Fibroblast of the aortic adventitia (primary cell): ENCODE measurements at regions not wholly inside any gene's neighbourhood (a gene's known extent, or its start where the extent isn't known, plus 50 kb on each side); places are given as distances from the start of the nearest gene placed in this dataset.

Experiments used
- DNase-seq: peaks from one replicate; pipeline ENCODE4 v3.0.0-alpha.2; 2010; ENCODE audit warnings: low read depth
- H3K4me3 ChIP-seq: 2 replicates; pipeline ENCODE4 v1.5.1; 2011; ENCODE audit warnings: low read depth, mild to moderate bottlenecking, control low read depth, low read length, moderate library complexity
- TF ChIP-seq, protein P1 (sequence below): IDR thresholded peaks from 2 replicates; pipeline ENCODE4 v1.5.1; 2011; ENCODE audit warnings: mild to moderate bottlenecking, low read length, control low read depth, inconsistent platforms; ENCODE audit not compliant: insufficient read depth

DNA sequence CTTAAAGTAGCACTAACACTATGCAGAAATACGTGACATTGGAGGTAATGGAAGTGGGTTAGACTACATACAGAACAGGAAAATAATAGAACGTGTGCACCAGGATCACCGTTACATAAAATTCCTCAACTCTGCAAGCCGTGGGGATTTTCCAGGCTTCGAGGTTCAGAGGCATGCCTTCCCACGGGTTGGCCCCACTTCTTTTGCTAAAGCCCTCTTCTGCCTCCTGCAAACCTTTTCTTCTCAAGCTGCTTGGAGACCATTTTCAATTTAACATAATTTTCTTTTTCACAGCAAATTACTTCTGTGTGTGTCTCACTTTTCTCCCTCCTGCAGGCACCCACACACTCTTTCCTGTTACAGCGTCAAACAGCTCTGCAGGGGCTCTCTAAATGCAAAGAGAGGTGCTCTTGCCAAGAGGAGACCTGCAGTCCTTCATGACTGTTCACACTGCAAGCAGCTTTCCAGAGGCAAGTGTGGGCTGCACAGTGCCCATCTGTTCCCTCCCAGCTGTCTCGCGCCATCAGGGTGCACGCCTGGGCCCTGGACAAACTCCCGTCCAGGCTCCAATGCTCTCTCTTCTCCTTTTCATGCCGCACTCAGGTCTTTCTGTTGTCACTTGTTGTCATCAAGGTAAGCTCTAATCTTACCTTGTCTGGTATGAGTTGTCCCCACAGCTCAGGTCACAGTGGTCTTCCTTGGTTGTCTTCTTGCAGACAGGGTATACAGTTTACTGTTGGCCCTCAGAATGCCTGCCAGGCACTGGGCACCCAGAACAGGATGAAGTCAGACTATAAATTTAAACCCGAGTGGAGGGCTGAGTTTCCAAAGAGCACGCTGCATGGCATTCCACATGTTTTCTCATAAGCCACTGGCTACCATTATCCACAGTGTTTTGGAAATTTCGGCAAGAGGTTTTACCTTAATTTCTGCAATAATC, 164.8 kb upstream of the GGTLC1 start:
- TF ChIP-seq, protein P1, sequence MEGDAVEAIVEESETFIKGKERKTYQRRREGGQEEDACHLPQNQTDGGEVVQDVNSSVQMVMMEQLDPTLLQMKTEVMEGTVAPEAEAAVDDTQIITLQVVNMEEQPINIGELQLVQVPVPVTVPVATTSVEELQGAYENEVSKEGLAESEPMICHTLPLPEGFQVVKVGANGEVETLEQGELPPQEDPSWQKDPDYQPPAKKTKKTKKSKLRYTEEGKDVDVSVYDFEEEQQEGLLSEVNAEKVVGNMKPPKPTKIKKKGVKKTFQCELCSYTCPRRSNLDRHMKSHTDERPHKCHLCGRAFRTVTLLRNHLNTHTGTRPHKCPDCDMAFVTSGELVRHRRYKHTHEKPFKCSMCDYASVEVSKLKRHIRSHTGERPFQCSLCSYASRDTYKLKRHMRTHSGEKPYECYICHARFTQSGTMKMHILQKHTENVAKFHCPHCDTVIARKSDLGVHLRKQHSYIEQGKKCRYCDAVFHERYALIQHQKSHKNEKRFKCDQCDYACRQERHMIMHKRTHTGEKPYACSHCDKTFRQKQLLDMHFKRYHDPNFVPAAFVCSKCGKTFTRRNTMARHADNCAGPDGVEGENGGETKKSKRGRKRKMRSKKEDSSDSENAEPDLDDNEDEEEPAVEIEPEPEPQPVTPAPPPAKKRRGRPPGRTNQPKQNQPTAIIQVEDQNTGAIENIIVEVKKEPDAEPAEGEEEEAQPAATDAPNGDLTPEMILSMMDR: no peak
- H3K4me3 ChIP-seq: no peak overlapping the region
- no peak for DNase-seq

DNA sequence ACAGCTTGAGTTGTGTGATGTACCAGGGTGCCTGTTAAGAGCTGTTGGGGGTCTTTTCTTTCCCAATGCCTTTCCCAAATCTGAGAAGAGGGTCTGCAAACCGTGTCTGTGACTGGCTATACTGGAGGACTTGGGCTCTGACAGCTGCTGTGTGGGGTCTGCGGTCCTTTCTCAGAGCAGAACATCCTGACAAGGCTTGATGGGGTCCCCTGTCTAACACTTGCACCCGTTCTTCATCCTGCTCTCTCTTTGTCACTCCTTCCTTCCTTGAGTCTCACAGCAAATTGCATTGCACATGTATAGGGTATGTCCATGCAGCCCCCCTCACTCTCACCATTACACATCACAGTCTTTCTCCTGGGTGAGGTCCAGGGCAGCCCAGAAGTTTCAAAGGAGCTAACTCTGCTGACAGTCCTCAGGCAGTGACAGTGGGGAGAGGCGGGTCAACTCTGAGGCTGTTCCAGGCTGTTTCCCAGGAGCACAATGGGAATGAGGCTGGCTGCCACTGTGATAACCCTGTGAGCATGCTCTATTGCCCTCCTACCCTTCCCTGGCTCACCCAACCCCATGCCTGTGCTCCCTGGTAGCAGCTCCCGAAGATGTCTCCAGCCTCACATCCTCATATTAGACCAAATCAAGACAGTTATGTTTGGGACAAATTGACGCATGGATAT, 163.2 kb upstream of the GGTLC1 start:
- DNase-seq: no peak
- no peak overlapping the region for H3K4me3 ChIP-seq
- TF ChIP-seq, protein P1: no peak

DNA sequence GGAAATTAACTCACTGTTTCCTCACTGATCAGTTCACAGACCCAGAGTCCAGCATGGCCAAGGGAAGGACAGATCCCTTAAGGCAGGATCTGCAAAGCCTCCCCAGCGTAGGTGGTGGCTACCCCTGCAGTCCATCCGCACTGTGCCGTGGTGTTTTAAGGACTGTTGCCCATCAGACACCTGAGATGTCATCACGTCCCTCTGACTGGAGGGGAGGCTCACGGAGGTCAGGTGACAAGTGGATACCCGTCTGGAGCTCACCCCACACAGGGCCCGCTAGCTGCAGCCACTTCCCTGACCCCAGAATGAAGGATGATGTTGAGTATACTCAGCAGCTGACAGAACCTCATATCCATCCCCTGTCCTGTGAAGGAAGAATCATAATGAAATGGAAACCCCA, 161.8 kb upstream of the GGTLC1 start:
- no peak overlapping the region for H3K4me3 ChIP-seq
- TF ChIP-seq, protein P1: no peak
- no peak for DNase-seq

DNA sequence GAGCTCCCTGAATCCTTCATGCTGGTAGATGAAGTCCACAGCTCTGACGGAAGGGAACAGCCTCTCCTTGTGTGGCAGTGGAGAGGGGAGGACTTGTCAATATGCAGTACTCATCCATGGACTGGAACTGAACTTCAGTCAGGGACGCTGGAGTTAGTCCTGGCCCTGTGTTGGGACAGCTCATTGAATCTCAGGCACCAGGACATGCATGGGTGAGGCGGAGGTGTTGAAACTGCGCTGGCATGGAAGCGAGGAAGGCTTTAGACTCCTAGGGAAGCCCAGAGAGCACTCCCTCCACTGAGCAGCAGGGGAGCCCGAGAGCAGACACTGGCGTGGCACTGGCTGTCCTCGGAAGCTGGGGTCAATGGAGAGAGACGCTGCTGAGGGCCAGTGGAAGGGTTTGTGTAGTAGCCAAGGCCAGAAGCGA, 161.3 kb upstream of the GGTLC1 start:
- no peak for DNase-seq
- TF ChIP-seq, protein P1: peak; percentile 42
- H3K4me3 ChIP-seq: no peak overlapping the region

DNA sequence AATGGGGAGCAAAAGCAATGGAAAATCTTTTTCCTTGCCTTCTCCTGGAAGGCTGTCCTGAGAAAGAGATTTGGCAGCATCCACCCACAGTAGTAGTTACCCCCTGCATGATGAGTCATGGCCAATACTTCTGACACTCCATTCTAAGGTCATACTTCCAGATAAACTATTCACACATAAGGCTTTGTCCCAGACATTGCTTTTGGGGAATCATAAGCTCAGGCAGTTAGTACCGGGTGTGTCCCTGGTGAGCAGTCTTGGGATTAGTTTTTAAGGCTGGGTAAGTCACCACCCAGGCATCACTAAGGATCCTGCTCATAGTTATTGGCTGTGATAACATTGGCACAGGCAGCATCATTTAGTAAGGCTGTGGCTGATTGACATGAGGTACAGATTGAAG, 160.6 kb upstream of the GGTLC1 start:
- TF ChIP-seq, protein P1: no peak
- no peak overlapping the region for H3K4me3 ChIP-seq
- peak; percentile 32 for DNase-seq

DNA sequence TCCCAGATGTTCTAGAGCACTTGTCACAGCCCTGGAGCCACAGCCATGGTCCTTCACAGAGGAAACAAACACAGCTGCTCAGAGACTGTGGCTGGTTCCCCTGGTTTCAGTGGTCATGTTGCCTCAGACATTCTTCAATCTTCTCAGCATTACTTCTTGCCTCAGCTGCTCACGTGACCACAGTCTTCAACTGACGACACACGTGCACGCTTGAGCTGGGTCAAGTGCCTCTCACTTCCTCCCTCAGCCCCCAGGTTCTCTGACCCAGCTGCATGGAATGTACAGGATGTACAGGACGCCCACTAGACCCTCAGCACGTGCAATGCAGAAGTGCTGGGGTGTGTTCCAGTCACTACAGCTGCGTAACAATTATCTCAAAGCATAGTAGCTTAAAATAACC, 159.8 kb upstream of the GGTLC1 start:
- TF ChIP-seq, protein P1: no peak
- no peak overlapping the region for H3K4me3 ChIP-seq
- DNase-seq: no peak
